Stimulated activated CD4-positive, alpha-beta T cell treated with anti-CD3 and anti-CD28 coated beads, Interleukin-15, amount 100 ng/mL, for 48 hours (primary cell): ENCODE measurements at regions not wholly inside any gene's neighbourhood (a gene's known extent, or its start where the extent isn't known, plus 50 kb on each side); places are given as distances from the start of the nearest gene placed in this dataset.
A peak's percentile ranks its signal among the peaks of the same experiment; 100 is the strongest.

Source experiments
- DNase-seq, 2 donors: peaks; one replicate each; pipeline ENCODE4 v3.0.0-alpha.2; 2020; ENCODE audit warnings: low read depth in 2 of 2

- DNase-seq: no peak
Observed at GRCh38 chrX:80312448-80312847, 107.8 kb upstream of the TENT5D start.

- DNase-seq: no peak
Observed at GRCh38 chrX:80316526-80316925, 103.7 kb upstream of the TENT5D start.

GRCh38 chrX:80317646-80318045 lies 102.6 kb upstream of the TENT5D start:
- DNase-seq: no peak

GRCh38 chrX:80331285-80331684 lies 89.0 kb upstream of the TENT5D start:
- DNase-seq: no peak

- DNase-seq: no peak
Observed at GRCh38 chrX:80334583-80334982, 85.7 kb upstream of the TENT5D start.

- DNase-seq: peak; percentile 0 to 1
Observed at GRCh38 chrX:80335062-80335830, 85.0 kb upstream of the TENT5D start.

- DNase-seq: no peak
Observed at GRCh38 chrX:80354966-80355465, 65.2 kb upstream of the TENT5D start.
